Cardiac fibroblast (primary cell): ENCODE measurements at regions not wholly inside any gene's neighbourhood (a gene's known extent, or its start where the extent isn't known, plus 50 kb on each side); places are given as distances from the start of the nearest gene placed in this dataset.

ENCODE experiments used
- DNase-seq, 2 donors: peaks; one replicate each; pipeline versions ENCODE4 v3.0.0 to v3.0.0-alpha.2; 2010; ENCODE audit warnings: low read depth in 2 of 2
- H3K4me3 ChIP-seq, 2 donors: replicated peaks in 1 of 2; 1 replicate in 1 of 2; 2 replicates in 1 of 2; pipeline ENCODE4 v1.5.1; 2011; ENCODE audit warnings: low read depth in 2 of 2, low read length in 2 of 2, mild to moderate bottlenecking in 2 of 2, moderate library complexity in 1 of 2
- TF ChIP-seq, protein P1 (sequence below): IDR thresholded peaks from one replicate; pipeline ENCODE4 v1.5.1; 2011; ENCODE audit warnings: low read depth, mild to moderate bottlenecking, low read length, inconsistent platforms

DNA sequence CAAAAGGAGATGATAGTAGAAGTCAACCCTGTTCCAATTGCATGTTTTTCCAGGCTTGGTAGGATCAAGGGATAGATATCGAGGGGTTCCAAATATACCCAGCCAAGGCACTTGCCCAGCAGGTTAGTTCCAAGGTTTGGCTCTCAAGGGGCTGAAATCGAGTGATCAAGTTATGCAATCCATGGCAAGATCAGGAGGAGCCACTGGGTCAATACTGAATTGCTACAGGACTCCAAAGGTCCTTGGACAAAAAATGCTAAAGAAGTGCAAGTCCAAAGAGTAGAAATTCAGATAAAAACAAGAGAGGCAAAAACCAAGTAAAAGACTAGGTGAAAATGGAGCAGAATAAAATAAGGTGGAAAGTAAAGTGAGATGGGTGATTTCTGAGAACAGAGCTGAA lies 179.1 kb upstream of the RFX3 start:
- no peak for DNase-seq

DNA sequence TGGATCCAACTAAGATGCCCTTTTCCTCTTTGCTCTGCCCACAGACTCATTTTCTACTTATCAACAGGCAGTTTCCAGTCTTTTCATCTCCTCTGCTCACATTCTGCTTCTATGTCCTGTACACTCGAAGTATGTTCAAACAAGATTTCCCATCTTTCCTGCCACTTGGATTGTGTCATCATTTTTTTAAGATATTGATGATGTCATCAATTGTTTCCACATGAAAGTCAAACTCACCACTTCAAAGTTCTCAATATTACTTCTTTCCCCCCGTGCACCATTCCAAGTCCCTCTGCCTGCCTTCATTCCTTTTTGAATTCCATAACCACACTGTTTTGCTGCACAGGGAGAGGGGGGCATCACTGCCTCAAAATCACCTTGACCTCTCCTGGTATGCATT lies 175.0 kb upstream of the RFX3 start:
- TF ChIP-seq, protein P1, sequence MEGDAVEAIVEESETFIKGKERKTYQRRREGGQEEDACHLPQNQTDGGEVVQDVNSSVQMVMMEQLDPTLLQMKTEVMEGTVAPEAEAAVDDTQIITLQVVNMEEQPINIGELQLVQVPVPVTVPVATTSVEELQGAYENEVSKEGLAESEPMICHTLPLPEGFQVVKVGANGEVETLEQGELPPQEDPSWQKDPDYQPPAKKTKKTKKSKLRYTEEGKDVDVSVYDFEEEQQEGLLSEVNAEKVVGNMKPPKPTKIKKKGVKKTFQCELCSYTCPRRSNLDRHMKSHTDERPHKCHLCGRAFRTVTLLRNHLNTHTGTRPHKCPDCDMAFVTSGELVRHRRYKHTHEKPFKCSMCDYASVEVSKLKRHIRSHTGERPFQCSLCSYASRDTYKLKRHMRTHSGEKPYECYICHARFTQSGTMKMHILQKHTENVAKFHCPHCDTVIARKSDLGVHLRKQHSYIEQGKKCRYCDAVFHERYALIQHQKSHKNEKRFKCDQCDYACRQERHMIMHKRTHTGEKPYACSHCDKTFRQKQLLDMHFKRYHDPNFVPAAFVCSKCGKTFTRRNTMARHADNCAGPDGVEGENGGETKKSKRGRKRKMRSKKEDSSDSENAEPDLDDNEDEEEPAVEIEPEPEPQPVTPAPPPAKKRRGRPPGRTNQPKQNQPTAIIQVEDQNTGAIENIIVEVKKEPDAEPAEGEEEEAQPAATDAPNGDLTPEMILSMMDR: no peak
- DNase-seq: no peak

More for the DNA sequence above, 179.1 kb upstream of the RFX3 start:
- TF ChIP-seq, protein P1: no peak
- no peak overlapping the region for H3K4me3 ChIP-seq

DNA sequence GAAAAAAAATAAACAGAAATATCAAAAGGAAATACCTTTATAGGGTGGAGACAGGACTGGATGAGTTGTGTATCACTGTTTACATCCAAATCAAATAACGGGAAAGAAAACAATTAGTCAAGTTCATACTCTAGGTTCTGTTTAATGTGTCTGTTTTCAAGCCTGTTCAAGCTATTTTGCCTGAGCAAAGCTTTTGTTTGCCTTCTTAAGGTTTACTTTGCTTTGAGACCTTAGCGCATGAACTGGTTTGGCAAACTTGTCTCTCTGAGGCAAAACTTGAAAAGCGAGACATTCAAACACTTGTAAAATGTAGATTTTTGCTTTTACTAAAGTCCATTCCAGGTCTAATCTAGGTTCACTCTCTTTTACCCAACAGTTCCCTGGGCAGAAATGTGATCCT lies 174.1 kb upstream of the RFX3 start:
- H3K4me3 ChIP-seq: no peak overlapping the region
- no peak for DNase-seq
- TF ChIP-seq, protein P1: no peak

More for the DNA sequence above, 175.0 kb upstream of the RFX3 start:
- H3K4me3 ChIP-seq: no peak overlapping the region

DNA sequence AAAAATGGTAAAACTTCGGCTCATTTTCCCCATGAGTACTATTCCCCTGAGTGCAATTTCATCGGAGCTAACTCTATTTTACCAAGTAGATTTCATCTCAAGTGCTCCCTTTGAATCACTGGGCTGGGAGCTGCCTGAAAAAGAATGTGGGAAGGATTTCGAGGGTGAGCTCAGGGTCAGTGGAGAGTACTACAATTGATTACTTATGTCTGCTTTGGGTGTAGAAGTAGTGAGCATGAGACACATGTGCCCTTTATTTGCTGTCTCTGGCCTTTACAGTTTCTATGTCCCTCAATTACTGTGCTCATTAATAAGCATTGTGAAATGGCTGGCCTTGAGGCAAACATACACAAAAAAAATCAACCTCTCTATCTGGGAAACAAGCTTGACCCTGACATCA lies 172.7 kb upstream of the RFX3 start:
- TF ChIP-seq, protein P1: no peak
- H3K4me3 ChIP-seq: no peak overlapping the region
- DNase-seq: no peak

DNA sequence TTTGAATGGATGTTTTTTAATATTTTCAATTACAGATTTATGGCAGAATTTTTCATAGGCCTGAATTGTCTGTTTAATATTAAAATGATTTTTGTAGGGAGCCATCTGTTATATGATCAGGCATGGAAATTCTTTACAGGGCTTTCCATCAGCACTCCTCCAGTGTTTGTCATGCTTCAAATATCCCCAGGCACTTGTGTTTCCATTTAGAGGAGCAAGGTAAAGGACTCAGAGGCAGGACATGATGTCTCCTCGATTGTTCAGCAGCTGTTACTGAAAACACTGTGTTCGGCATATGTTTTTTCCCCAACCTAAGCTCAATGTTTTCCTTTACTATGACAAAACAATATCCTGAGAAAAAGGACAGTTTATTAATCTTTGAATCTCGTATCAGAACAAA lies 172.3 kb upstream of the RFX3 start:
- H3K4me3 ChIP-seq: no peak overlapping the region
- DNase-seq: no peak
- TF ChIP-seq, protein P1: no peak

DNA sequence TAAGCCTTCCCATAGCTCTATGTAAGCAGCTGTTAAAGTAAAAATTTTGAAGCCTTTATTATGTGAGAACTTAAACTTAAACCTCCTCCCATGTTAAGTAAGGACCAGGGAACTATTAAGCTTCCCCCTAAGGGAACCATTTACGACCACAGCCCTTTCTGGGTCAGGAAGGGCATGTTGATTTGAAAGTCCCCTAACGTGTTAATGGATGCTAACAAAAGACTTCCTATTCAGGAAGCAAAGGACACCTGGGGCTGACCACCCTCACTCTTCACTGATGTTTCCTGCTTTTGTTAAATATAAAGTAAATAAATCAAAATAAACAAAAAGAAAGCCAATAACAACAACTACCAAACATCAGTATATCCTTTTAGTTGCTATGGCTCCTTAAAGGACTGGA lies 170.6 kb upstream of the RFX3 start:
- no peak overlapping the region for H3K4me3 ChIP-seq
- no peak for DNase-seq
- TF ChIP-seq, protein P1: no peak

DNA sequence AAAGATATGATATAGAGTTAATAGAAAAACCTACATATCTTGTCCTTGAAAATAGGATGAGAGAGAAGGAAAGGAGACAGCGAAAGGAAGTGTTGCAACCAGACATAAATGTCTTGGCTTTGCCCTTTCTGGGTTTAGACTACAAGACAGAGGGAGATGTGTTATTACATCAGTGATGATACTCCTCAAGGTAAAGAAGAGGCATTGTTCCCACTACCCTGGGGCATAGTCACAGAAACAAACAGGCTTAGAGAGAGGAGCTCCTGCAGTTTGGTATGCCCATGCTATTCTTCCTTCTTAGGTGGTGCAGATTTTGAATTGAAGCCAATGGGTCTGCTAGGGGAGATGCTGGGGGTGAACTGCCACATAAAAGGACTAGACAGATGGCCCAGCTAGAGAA lies 166.8 kb upstream of the RFX3 start:
- DNase-seq: no peak
- TF ChIP-seq, protein P1: no peak

More for the DNA sequence above, 166.8 kb upstream of the RFX3 start:
- H3K4me3 ChIP-seq: no peak overlapping the region
